Esophagus muscularis mucosa (tissue), 4 donors: ENCODE measurements at regions not wholly inside any gene's neighbourhood (a gene's known extent, or its start where the extent isn't known, plus 50 kb on each side); places are given as distances from the start of the nearest gene placed in this dataset.

Source experiments
- DNase-seq: peaks from one replicate; pipeline ENCODE4 v3.0.0-alpha.2; 2017; ENCODE audit errors: extremely low spot score
- H3K27ac ChIP-seq, 4 donors: fragments of 200-600 bp; sonication (generic); replicated peaks in 1 of 4; 1 replicate in 3 of 4; 2 replicates in 1 of 4; pipeline ENCODE4 v1.5.1; 2016 to 2019; ENCODE audit warnings: mild to moderate bottlenecking in 1 of 4
- H3K27me3 ChIP-seq, 4 donors: fragments of 200-600 bp; sonication (generic); one replicate each; pipeline versions ENCODE4 v1.5.1 to v1.6.0; 2016 to 2019
- H3K36me3 ChIP-seq, 4 donors: fragments of 200-600 bp; sonication (generic); one replicate each; pipeline ENCODE4 v1.5.1; 2016 to 2019
- H3K4me1 ChIP-seq, 4 donors: fragments of 200-600 bp; sonication (generic); one replicate each; pipeline ENCODE4 v1.5.1; 2016 to 2019
- H3K4me3 ChIP-seq, 4 donors: fragments of 200-600 bp; sonication (generic); 1 replicate in 2 of 4; 2 replicates in 2 of 4; pipeline ENCODE4 v1.5.1; 2016 to 2019; ENCODE audit warnings: mild to moderate bottlenecking in 4 of 4, moderate library complexity in 1 of 4
- H3K9me3 ChIP-seq, 4 donors: fragments of 200-600 bp; sonication (generic); 1 replicate in 3 of 4; 2 replicates in 1 of 4; pipeline ENCODE4 v1.5.1; 2016 to 2019
- CTCF ChIP-seq, 3 experiments: fragments of 200-600 bp in 2 of 3; fragments of 450-650 bp in 1 of 3; sonication (generic) in 2 of 3; IDR thresholded peaks; one replicate each; pipeline ENCODE4 v1.5.1; 2017 to 2019; ENCODE audit warnings: antibody characterized with exemption in 3 of 3, mild to moderate bottlenecking in 2 of 3, moderate library complexity in 1 of 3
- EP300 ChIP-seq: sonication (generic); formaldehyde crosslinking; IDR thresholded peaks from one replicate; pipeline ENCODE4 v1.6.1; 2017; ENCODE audit warnings: antibody characterized with exemption
- POLR2A ChIP-seq: fragments of 450-650 bp; IDR thresholded peaks from one replicate; pipeline ENCODE4 v1.6.1; 2017; ENCODE audit warnings: antibody characterized with exemption, moderate library complexity, mild to moderate bottlenecking, low read depth
- POLR2AphosphoS5 ChIP-seq, 2 donors: sonication (generic); formaldehyde crosslinking; IDR thresholded peaks; one replicate each; pipeline ENCODE4 v1.6.1; 2017; ENCODE audit warnings: antibody characterized with exemption in 2 of 2
- WGBS: methylation state at CpG from one replicate; pipeline ENCODE4 v1.1.5; 2018; 5-methylcytosine and 5-hydroxymethylcytosine counted together
- intact Hi-C: fragments of 100-400 bp; cut with DNase I; formaldehyde crosslinking; loops from one replicate; pipeline ENCODE4 v1.15.1; 2023

DNA sequence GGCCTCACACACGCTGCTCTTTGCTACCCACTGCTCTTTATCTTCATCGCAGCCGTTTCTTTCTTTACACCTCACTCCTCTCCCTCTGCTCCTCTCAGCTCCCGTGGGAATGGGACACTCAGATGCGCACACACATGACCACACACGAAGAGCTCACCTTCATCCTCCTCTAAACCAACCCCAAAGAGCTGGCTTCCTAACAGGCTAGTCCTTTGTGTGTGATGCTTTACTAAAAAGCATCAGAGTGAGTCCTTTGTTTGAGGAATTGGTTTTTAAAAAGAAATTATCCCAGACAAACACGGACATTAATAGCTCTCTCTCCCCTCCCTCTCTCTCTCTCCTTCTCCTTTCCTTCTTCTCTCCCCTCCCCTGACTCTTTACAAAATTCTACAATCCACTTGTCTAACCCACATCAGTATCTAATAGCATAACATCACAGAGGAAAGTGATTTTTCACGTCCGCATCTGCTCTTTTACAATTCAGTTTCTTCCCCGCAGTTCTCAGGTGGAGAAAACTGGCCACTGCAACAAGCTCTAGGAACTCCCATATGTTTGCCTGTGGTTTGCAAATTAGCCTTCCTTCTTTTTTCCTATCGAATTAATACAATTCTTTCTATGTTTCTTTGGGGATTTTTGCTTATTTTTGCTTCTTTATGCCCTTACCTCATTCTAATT is 306.8 kb upstream of the CNR1 start:
- no peaks in the 10 kb centered on the region for H3K4me1 ChIP-seq
- DNase-seq: no peak
- 37% methylated on average over 11 of the region's 11 CpGs for WGBS
- TF ChIP-seq EP300 (no peak), POLR2AphosphoS5 (IDR thresholded peaks at IDR 0.05) (no peak), CTCF (IDR thresholded peaks at IDR 0.05) (no peak), POLR2A (no peak)
- intact Hi-C loops: no loop called here
- H3K27ac ChIP-seq: no peak overlapping the region
- H3K27me3 ChIP-seq: no peaks in the 10 kb centered on the region
- no peak overlapping the region for H3K4me3 ChIP-seq
- no peaks in the 10 kb centered on the region for H3K9me3 ChIP-seq
- H3K36me3 ChIP-seq: no peaks in the 10 kb centered on the region

DNA sequence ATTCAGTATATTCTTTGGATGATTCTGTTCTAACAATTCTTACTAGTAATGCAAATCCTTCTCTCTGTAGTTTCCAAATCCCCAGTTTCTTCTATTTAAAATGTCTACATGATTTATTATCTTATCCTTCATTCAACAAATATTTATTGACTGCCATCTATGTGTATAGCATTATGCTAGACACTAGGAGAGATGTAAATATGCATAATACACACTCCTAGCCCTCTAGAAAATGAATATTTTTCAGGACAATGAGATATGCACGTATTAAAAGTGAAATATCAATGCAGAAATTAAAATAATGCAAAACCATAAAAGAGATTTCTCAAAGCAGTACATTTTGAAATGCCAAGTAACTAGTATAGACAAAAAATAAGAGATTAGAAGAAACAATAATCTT is 293.5 kb upstream of the CNR1 start:
- DNase-seq: no peak
- TF ChIP-seq POLR2A (no peak), EP300 (no peak), POLR2AphosphoS5 (IDR thresholded peaks at IDR 0.05) (no peak), CTCF (IDR thresholded peaks at IDR 0.05) (no peak)
- Histone ChIP-seq H3K4me1 (no peaks in the 10 kb centered on the region), H3K27me3 (no peaks in the 10 kb centered on the region), H3K27ac (no peak overlapping the region), H3K36me3 (no peaks in the 10 kb centered on the region), H3K9me3 (peaks cover 0 to 8% (median 0%) of the 10 kb centered on the region in 4 donors), H3K4me3 (no peak overlapping the region)
- WGBS: 57% methylated on average over 1 of the region's 1 CpG
- intact Hi-C loops: no loop called here

DNA sequence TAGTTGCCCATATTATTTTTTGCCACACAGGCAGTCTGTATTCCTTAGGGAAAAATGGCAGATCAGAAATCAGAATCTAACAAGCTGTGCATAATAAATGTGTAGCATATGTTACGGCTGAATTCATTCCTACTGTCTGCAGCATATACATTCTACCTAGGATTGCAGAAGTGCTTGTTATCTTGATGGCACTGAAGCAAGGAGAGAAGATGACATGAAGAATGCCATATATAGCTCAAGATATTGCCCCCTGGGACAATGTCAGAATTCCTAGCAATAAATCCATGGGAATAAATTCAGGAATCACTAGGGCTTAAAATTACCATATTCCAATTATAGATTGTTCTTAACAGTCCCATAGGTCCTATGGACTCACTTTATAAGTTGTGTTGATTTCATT is 293.0 kb upstream of the CNR1 start:
- Histone ChIP-seq H3K27me3 (no peaks in the 10 kb centered on the region), H3K4me1 (no peaks in the 10 kb centered on the region), H3K36me3 (no peaks in the 10 kb centered on the region), H3K9me3 (peaks cover 0 to 8% (median 0%) of the 10 kb centered on the region in 4 donors), H3K27ac (no peak overlapping the region), H3K4me3 (no peak overlapping the region)
- intact Hi-C loops: no loop called here
- TF ChIP-seq CTCF (IDR thresholded peaks at IDR 0.05) (no peak), EP300 (no peak), POLR2AphosphoS5 (IDR thresholded peaks at IDR 0.05) (no peak), POLR2A (no peak)
- WGBS: 91% methylated on average over 1 of the region's 1 CpG
- no peak for DNase-seq

GRCh38 chr6:88458662-88459061 is 292.5 kb upstream of the CNR1 start:
- H3K27ac ChIP-seq: no peak overlapping the region
- TF ChIP-seq POLR2AphosphoS5 (IDR thresholded peaks at IDR 0.05) (no peak), EP300 (no peak), CTCF (IDR thresholded peaks at IDR 0.05) (no peak), POLR2A (no peak)
- DNase-seq: no peak
- H3K9me3 ChIP-seq: peaks cover 0 to 8% (median 0%) of the 10 kb centered on the region in 4 donors
- H3K4me1 ChIP-seq: no peaks in the 10 kb centered on the region
- no peaks in the 10 kb centered on the region for H3K36me3 ChIP-seq
- 79% methylated on average over 3 of the region's 3 CpGs for WGBS
- H3K4me3 ChIP-seq: no peak overlapping the region
- no peaks in the 10 kb centered on the region for H3K27me3 ChIP-seq
- intact Hi-C loops: no loop called here

- Histone ChIP-seq H3K27ac (no peak overlapping the region), H3K36me3 (no peaks in the 10 kb centered on the region), H3K9me3 (no peaks in the 10 kb centered on the region), H3K4me3 (no peak overlapping the region), H3K4me1 (no peaks in the 10 kb centered on the region), H3K27me3 (no peaks in the 10 kb centered on the region)
- 85% methylated on average over 1 of the region's 1 CpG for WGBS
- DNase-seq: no peak
- TF ChIP-seq POLR2AphosphoS5 (IDR thresholded peaks at IDR 0.05) (no peak), CTCF (IDR thresholded peaks at IDR 0.05) (no peak), EP300 (no peak), POLR2A (no peak)
- intact Hi-C loops: no loop called here
Observed at GRCh38 chr6:88456221-88456859, 290.2 kb upstream of the CNR1 start.
